PC-9 (cell line): ENCODE measurements at regions not wholly inside any gene's neighbourhood (a gene's known extent, or its start where the extent isn't known, plus 50 kb on each side); places are given as distances from the start of the nearest gene placed in this dataset.

Source experiments
- CTCF ChIP-seq: fragments of 200-600 bp; sonication (generic); conservative IDR thresholded peaks from 2 replicates; pipeline ENCODE4 v1.6.1; 2017; ENCODE audit warnings: mixed run types, antibody characterized with exemption, mild to moderate bottlenecking, moderate library complexity
- EZH2 ChIP-seq: fragments of 200-600 bp; sonication (generic); IDR thresholded peaks from 2 replicates; pipeline ENCODE4 v1.8.0; 2017; ENCODE audit warnings: antibody characterized with exemption, low read depth

GRCh38 chr11:131242476-131243000, 127.9 kb upstream of the NTM start:
- TF ChIP-seq CTCF (no peak), EZH2 (no peak)
